Thymus (tissue), 11 donors: ENCODE measurements at regions not wholly inside any gene's neighbourhood (a gene's known extent, or its start where the extent isn't known, plus 50 kb on each side); places are given as distances from the start of the nearest gene placed in this dataset.

Experiments
- DNase-seq, 9 donors: peaks; one replicate each; pipeline ENCODE4 v3.0.0-alpha.2; 2013; ENCODE audit warnings: low spot score in 9 of 9, low read depth in 6 of 9, missing footprints in 1 of 9
- H3K27ac ChIP-seq, 2 donors: one replicate each; pipeline ENCODE4 v1.5.1; 2013; ENCODE audit warnings: control low read depth in 1 of 2, low read depth in 1 of 2, low read length in 1 of 2, mild to moderate bottlenecking in 1 of 2, moderate library complexity in 1 of 2
- H3K27me3 ChIP-seq, 2 donors: one replicate each; pipeline ENCODE4 v1.5.1; 2013; ENCODE audit warnings: low read length in 1 of 2; ENCODE audit not compliant: control insufficient read depth in 2 of 2, insufficient read depth in 1 of 2
- H3K36me3 ChIP-seq, 2 donors: one replicate each; pipeline ENCODE4 v1.5.1; 2013; ENCODE audit warnings: low read length in 1 of 2, mild to moderate bottlenecking in 1 of 2, moderate library complexity in 1 of 2; ENCODE audit not compliant: control insufficient read depth in 2 of 2, insufficient read depth in 2 of 2
- H3K4me1 ChIP-seq, 2 donors: one replicate each; pipeline ENCODE4 v1.5.1; 2013; ENCODE audit warnings: low read length in 2 of 2; ENCODE audit not compliant: control insufficient read depth in 2 of 2, insufficient read depth in 2 of 2
- H3K4me3 ChIP-seq, 2 donors: one replicate each; pipeline ENCODE4 v1.5.1; 2013; ENCODE audit warnings: low read length in 2 of 2, control low read depth in 1 of 2, mild to moderate bottlenecking in 1 of 2
- H3K9me3 ChIP-seq, 2 donors: one replicate each; pipeline ENCODE4 v1.5.1; 2013; ENCODE audit warnings: low read length in 1 of 2, mild to moderate bottlenecking in 1 of 2; ENCODE audit not compliant: control insufficient read depth in 2 of 2, insufficient read depth in 1 of 2
- WGBS: extraction: QIAGEN DNeasy Blood & Tissue Kit; methylation state at CpG from one replicate; pipeline ENCODE4 v1.1.7; 2013; 5-methylcytosine and 5-hydroxymethylcytosine counted together
- donor health status: healthy.

DNA sequence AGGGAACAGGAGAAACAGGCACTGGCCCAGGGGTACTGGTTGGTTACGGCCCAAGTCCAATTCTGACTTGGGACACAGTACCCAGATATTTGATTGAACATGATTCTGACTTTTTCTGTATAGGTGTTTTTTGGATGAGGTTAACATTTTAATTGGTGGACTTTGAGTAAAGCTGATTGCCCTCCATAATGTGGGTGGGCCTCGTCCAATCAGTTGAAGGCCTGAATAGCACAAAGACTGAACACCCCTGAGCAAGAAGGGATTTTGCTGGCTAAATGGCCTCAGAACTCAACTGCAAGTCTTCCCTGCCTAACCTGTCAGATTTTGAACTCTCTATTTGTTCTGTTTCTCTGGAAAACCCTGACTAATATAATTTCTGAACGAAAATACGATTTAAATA is 222.6 kb downstream of the TEX36 start:
- Histone ChIP-seq H3K27me3 (no peaks in the 10 kb centered on the region), H3K27ac (no peak overlapping the region), H3K9me3 (no peaks in the 10 kb centered on the region), H3K36me3 (no peaks in the 10 kb centered on the region), H3K4me3 (no peak overlapping the region), H3K4me1 (no peaks in the 10 kb centered on the region)
- WGBS = 94% methylated on average over 4 of the region's 4 CpGs
- no peak for DNase-seq

DNA sequence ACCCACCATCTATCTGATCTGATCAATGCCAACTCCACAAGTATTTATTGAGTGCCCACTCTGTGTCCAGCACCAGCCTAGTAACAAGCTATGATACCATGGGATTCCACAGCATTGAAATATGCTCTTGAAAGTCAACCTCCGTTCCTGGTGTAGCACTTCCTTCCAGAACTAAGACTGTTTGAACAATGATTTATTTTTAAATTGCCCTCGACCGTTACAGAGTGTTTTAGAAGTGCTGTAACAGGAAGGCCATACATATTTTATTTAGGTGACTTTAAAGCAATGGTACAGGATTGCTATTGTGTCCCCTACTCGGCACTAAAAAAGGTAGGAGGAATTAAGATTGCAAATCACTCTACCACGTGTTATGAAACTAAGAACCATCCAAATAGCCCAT is 225.6 kb downstream of the TEX36 start:
- Histone ChIP-seq H3K4me1 (no peaks in the 10 kb centered on the region), H3K36me3 (no peaks in the 10 kb centered on the region), H3K4me3 (no peak overlapping the region), H3K9me3 (no peaks in the 10 kb centered on the region), H3K27ac (no peak overlapping the region), H3K27me3 (no peaks in the 10 kb centered on the region)
- no peak for DNase-seq
- WGBS = 9% methylated on average over 5 of the region's 5 CpGs

DNA sequence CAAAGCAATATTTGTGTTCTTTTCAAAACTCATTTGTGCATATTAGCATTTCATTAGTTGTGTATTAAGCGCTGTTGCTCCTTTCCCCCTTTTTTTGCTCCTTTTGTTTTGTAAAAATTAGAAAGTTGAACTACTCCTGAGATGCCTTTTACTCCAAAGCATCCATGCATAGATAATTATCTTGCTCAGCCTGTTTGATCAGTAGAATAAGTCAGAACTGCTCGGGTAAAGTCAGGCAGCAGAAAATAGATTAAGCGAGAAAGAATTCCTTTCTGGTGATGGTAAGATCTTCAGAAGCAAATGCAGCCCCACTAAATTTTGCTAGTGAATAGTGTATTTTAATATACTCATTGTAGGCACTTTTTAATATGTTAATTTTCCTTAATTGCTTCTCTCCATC is 227.1 kb downstream of the TEX36 start:
- WGBS = 80% methylated on average over 3 of the region's 3 CpGs
- H3K27ac ChIP-seq = no peak overlapping the region
- no peaks in the 10 kb centered on the region for H3K4me1 ChIP-seq
- no peaks in the 10 kb centered on the region for H3K36me3 ChIP-seq
- DNase-seq = no peak
- no peak overlapping the region for H3K4me3 ChIP-seq
- H3K27me3 ChIP-seq = no peaks in the 10 kb centered on the region
- H3K9me3 ChIP-seq = no peaks in the 10 kb centered on the region

DNA sequence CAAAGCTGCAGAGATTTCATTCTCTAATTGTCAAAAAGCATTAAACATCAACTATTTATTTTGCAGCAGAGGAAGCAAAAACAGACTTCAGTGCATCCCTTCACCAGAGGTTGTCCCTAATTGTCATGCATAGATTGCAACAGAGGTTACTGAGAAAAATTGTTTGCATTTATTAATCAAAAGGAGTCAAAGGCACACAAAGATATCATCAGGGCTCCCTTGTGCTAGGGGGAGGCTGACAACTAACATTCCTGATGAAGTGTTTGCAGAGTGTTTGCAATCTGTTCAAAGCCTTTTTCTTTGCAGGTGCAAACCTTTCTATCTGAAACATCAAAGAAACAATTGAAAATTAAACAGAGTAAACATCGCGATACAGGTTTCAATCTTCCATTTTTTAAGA is 227.5 kb downstream of the TEX36 start:
- Histone ChIP-seq H3K27ac (no peak overlapping the region), H3K27me3 (no peaks in the 10 kb centered on the region), H3K4me3 (no peak overlapping the region), H3K9me3 (no peaks in the 10 kb centered on the region), H3K4me1 (no peaks in the 10 kb centered on the region), H3K36me3 (no peaks in the 10 kb centered on the region)
- DNase-seq = no peak
- 70% methylated on average over 2 of the region's 2 CpGs for WGBS

DNA sequence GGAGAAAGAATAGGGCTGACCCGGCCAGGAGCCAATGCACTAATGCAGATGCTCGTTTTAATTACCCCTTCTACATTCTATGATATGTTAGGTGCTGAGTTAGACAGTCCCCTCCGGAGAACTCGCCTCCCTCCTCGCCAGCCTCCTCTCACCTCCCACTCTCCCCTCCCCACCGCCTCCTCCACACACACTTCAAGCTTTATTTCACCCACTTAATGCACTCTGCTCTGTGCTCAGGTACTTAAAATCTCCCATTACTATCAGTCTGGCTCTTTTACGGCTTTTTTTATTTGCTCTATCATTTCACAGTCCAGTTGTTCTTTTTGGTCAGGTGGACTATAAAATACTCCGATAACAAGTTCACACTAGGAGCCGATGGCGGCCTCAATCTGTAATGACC is 231.6 kb downstream of the TEX36 start:
- H3K27ac ChIP-seq = no peak overlapping the region
- H3K27me3 ChIP-seq = no peaks in the 10 kb centered on the region
- DNase-seq = no peak
- H3K4me3 ChIP-seq = no peak overlapping the region
- H3K9me3 ChIP-seq = no peaks in the 10 kb centered on the region
- 81% methylated on average over 10 of the region's 10 CpGs for WGBS
- no peaks in the 10 kb centered on the region for H3K36me3 ChIP-seq
- no peaks in the 10 kb centered on the region for H3K4me1 ChIP-seq

DNA sequence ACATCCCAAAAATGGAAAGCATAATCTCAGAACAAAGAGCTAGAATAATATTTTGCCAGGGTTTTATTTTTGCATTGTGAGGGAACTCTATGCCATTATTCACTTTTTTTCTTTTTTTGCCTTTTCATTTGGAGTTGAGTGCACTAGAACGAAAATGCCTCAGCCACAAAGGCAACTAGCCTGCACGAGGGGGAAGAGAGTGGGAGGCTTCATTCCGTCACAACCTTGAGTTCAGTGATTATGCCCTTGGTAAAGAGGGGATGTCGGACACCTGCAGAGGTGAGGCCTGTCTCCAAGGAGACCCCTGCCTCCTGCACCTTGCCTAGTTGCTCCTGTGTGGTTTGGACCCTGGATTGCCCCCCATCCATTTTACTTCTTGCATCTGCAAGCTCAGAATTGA is 232.7 kb downstream of the TEX36 start:
- Histone ChIP-seq H3K9me3 (no peaks in the 10 kb centered on the region), H3K36me3 (no peaks in the 10 kb centered on the region), H3K27ac (no peak overlapping the region), H3K4me3 (no peak overlapping the region), H3K4me1 (no peaks in the 10 kb centered on the region), H3K27me3 (no peaks in the 10 kb centered on the region)
- 92% methylated on average over 4 of the region's 4 CpGs for WGBS
- no peak for DNase-seq

DNA sequence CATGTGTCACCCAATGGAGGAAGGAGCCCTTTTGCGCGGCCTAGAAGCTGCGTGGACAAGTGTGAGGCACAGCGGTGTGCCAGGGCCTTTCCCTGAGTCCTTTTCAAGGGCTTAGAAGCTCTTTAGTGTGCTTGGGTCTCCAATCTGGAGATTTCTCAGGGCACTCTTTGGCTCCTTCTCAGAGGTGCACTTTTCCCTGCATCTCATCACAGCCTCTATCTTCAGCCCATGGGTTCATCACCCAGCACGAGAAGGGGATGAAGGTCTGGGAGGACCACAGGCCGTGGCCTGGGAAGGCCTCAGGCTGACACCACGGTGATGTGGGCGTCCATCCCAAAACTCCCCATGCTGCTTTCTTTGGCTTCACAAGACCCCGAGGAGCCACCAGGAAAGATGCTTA is 233.4 kb downstream of the TEX36 start:
- Histone ChIP-seq H3K9me3 (no peaks in the 10 kb centered on the region), H3K27ac (no peak overlapping the region), H3K4me1 (no peaks in the 10 kb centered on the region), H3K36me3 (no peaks in the 10 kb centered on the region), H3K27me3 (no peaks in the 10 kb centered on the region), H3K4me3 (no peak overlapping the region)
- 87% methylated on average over 9 of the region's 9 CpGs for WGBS
- no peak for DNase-seq

DNA sequence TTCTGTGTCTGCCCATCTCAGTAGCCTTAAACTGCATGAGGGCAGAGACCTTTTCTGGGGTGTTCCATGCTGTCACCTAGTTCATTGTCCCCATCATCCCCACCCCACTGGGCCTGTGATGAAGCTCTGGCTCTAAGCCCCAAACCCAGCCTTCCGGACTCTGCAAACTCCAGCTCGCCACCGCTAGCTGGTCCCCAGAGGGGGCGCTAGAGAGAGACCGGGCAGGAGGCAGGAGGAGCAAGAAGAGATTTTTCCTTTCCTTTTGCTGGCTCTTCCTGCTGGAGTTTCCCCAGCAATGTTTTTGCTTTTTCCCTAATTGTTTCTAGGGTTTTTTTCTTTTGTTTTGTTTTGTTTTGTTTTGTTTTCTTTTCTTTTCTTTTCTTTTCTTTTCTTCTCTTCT is 234.4 kb downstream of the TEX36 start:
- Histone ChIP-seq H3K36me3 (no peaks in the 10 kb centered on the region), H3K27me3 (no peaks in the 10 kb centered on the region), H3K4me1 (no peaks in the 10 kb centered on the region), H3K27ac (no peak overlapping the region), H3K4me3 (no peak overlapping the region), H3K9me3 (no peaks in the 10 kb centered on the region)
- peak in 2 of 9 donors; percentile 2 to 4 for DNase-seq
- WGBS = 21% methylated on average over 5 of the region's 5 CpGs

DNA sequence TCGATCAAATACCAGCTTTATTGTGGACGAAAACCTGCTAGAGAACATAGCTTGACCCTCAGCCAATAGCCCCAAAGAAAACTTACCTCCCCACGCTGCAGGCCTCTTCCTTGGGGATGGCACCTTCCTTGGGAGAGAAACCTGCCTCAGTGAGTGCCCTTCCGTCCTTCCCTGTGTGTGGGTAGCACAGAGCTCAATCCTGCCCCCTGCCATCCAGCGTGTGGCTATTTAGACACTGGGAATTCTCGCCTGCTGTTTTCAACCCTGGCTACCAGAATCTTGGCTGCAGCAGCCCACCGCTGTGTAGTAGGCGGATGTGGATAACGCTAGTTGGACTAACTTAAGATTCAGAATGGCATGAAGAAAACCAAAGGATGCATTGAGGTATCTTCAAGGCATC is 238.2 kb downstream of the TEX36 start:
- 84% methylated on average over 9 of the region's 9 CpGs for WGBS
- no peak overlapping the region for H3K27ac ChIP-seq
- no peaks in the 10 kb centered on the region for H3K9me3 ChIP-seq
- H3K36me3 ChIP-seq = no peaks in the 10 kb centered on the region
- no peaks in the 10 kb centered on the region for H3K4me1 ChIP-seq
- no peak for DNase-seq
- no peaks in the 10 kb centered on the region for H3K27me3 ChIP-seq
- H3K4me3 ChIP-seq = no peak overlapping the region

DNA sequence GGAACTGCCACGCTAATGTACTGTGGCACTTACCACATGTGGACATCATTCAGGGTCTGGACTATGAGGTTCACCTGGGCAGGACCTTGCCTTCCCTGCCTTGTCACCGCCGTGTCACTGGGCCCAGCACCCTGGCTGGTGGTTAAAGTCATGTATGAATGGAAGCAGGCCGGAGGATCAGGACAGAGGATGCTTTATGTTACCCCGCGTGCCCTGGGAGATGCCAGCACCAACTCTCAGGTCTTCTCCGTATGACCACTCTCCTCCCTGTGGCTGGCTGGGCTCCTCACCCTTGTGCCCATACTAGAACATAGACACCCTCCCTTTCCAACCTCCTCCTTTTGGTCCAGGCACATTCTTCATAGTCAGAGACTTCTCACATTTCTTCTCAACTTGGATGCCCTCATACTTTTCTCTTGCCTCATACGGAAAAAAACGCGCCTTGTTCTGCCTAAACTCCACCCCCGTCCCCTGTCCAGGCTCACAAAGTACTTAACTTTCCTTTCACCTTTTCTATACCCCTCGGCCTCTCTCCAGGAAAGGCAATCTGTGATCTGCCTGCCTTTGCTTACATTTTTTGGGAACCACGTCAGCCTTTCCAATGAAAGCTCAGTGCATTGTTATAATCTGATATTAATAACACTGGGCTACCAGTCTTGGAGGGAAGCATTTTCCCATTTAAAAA is 240.0 kb downstream of the TEX36 start:
- no peak overlapping the region for H3K27ac ChIP-seq
- H3K4me1 ChIP-seq = no peaks in the 10 kb centered on the region
- H3K36me3 ChIP-seq = no peaks in the 10 kb centered on the region
- H3K27me3 ChIP-seq = no peaks in the 10 kb centered on the region
- 90% methylated on average over 13 of the region's 13 CpGs for WGBS
- DNase-seq = no peak
- no peaks in the 10 kb centered on the region for H3K9me3 ChIP-seq
- no peak overlapping the region for H3K4me3 ChIP-seq
